ENCODE measurements at regions not wholly inside any gene's neighbourhood (a gene's known extent, or its start where the extent isn't known, plus 50 kb on each side); places are given as distances from the start of the nearest gene placed in this dataset.

- no peak for DNase-seq (ENCODE audit: low read depth, low spot score)
Observed at GRCh38 chr13:90105849-90106496, 1241.5 kb upstream of the MIR17HG start.

DNA sequence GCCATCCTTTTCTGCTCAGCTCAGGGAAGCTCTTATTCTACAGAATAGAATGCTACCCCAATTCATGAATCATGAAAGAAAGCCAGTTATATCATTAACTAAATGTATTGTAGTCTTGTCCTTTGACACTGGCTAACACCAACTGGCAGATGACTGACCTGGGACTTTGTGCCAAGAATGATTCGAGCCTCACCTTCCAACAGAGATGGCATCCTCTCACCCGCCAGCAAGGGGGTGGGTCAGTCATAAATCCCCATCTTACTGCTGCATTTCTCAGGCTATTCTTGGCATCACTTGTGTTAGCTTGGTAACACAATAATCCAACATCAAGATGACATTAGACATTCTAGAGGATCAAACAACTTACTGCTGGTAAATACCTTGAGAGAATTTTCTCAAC, 1239.8 kb upstream of the MIR17HG start:
- no peak for DNase-seq (ENCODE audit: low read depth, low spot score)

GRCh38 chr13:90108547-90108946, 1238.9 kb upstream of the MIR17HG start:
- DNase-seq (ENCODE audit: low read depth, low spot score): no peak

DNA sequence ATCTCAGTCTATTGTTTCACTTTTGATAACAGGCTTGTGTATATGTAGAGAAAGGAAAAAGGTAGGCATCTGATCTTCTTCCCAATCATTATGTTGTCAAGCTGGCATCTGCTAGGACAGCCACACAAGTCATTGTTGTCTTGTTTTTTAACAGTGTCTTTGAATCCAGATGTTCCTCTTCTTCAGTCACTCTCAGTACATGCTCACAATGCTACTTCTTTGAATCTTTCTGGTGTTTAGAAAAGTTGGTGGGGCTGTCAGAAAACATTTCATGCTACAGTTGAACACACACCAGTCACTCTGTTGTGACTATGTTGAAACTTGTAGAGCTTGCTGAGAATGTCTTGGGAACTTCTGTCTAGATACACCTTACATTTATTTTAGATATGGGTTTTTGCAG, 1231.4 kb upstream of the MIR17HG start:
- DNase-seq (ENCODE audit: low read depth, low spot score): no peak

DNA sequence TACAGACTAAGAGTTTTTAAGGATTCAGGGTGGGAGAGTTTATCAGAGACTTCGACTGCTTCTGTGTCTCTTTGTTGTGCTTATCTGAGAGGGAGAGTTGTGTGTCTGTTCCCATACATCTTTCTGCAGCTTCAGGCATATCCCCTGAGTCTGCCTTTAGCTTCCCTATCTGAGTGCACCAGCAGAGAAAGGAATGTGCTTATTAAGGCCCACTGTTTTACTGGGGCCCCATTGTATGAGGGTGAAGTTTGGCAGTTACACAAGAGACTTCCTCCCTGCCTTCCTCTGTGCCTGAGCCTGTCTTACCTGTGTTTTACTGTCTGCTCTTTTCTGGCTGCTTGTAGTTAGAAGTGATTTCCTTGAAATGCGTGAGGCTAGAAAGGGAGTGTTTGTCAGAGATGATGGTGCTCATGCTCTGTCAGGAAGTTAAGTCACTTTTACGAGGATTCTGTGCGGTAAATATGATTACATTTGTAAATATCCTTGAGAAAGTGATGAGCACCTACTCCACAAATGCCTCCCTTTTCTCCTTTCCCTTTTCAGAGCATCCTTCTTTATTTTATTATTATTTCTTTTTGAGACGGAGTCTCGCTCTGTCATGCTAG, 1228.9 kb upstream of the MIR17HG start:
- DNase-seq (ENCODE audit: low read depth, low spot score): no peak

- no peak for DNase-seq (ENCODE audit: low read depth, low spot score)
Observed at GRCh38 chr13:90120026-90120425, 1227.5 kb upstream of the MIR17HG start.

GRCh38 chr13:90121784-90122183, 1225.7 kb upstream of the MIR17HG start:
- no peak for DNase-seq (ENCODE audit: low read depth, low spot score)

GRCh38 chr13:90122531-90122930, 1225.0 kb upstream of the MIR17HG start:
- no peak for DNase-seq (ENCODE audit: low read depth, low spot score)

GRCh38 chr13:90135558-90135957, 1211.9 kb upstream of the MIR17HG start:
- DNase-seq (ENCODE audit: low read depth, low spot score): no peak

DNA sequence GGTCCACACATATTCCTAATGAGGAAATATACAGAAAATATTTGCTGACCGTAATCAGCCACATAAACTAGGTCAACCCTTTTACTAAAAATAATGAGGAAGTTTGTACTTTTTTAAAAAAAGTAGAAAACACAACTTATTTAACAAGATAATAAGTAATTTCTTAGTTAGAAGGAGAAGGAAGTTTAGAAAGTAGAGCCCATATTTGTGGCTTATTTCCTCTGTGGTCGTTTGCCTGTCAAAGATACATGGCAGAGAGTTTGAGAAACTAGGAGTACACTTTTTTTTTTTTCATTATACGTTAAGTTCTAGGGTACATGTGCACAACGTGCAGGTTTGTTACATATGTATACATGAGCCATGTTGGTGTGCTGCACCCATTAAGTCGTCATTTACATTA, 1205.2 kb upstream of the MIR17HG start:
- no peak for DNase-seq (ENCODE audit: low read depth, low spot score)

- no peak for DNase-seq (ENCODE audit: low read depth, low spot score)
Observed at GRCh38 chr13:90154311-90154960, 1193.1 kb upstream of the MIR17HG start.

DNA sequence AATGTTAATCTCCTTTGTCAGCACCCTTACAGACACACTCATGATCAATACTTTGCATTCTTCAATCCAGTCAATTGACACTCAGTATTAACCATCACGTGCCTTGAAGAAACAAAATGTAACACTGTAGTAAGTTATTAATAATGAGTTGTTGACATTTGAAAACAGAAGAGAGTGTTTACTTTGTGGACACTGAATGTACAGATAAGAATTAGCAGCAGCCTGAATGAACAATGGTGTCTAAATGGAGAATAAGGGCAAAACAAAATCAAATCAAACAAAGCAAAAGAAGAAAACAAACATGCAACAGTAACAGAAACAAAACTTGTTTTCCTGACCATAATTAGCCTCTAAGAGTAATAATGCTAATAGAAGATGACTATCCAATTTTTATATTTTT, 1191.1 kb upstream of the MIR17HG start:
- DNase-seq (ENCODE audit: low read depth, low spot score): no peak

- no peak for DNase-seq (ENCODE audit: low read depth, low spot score)
Observed at GRCh38 chr13:90168953-90169352, 1178.5 kb upstream of the MIR17HG start.

DNA sequence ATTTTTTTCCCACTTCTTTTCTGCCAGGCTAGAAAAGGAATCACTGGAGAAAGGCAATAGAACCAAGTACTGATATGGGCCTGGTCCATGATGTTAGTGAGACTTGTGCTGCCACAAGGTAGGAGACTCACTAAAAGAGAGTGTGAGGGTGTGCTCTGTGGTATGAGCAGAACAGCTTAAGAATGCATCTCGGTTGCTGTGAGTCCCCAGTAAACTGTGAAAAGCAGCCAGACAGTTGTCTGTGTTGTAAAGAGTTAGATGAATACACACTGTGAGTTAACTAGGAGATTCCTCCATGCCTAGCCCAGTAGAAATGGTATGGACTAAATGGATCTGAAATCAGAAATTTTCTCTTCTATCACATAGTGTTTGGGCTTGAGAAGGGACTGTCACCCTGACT, 1177.3 kb upstream of the MIR17HG start:
- DNase-seq (ENCODE audit: low read depth, low spot score): no peak

GRCh38 chr13:90171649-90172048, 1175.8 kb upstream of the MIR17HG start:
- no peak for DNase-seq (ENCODE audit: low read depth, low spot score)

DNA sequence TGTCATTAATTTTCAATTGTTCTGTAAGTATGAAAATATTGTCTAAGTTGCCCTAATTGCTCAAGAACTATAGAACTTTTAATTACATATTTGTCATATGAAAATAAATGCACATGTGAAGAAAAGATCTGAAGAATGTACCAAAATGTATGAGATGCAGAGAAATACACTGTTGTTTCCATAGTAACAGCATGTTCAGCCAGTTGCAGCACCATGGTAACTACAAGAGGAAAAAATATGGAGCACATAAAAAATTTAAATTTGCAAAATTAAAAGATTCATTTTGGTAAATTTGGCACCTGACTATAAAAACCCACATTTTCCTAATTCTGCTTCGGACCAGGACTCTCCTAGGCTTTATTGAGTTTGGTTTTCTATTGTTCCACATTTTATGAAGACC, 1170.0 kb upstream of the MIR17HG start:
- no peak for DNase-seq (ENCODE audit: low read depth, low spot score)

DNA sequence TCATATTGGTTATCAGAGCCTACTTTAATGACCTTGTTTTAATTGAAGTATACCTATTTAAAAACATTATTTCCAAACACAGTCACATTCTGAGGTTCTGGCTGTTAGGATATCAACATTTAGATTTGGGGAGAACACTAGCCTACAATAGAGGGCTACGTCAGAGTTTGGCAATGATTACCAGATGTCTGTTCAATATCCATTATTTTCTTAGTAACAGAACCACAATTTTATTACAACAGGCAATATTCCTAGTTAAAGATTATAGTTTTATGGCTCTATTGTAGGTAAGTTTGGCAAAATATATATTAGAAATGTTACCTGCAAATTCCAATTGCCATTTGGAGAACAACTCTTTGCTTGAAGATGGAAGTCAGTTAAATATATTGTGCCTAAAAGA, 1163.1 kb upstream of the MIR17HG start:
- DNase-seq (ENCODE audit: low read depth, low spot score): no peak

DNA sequence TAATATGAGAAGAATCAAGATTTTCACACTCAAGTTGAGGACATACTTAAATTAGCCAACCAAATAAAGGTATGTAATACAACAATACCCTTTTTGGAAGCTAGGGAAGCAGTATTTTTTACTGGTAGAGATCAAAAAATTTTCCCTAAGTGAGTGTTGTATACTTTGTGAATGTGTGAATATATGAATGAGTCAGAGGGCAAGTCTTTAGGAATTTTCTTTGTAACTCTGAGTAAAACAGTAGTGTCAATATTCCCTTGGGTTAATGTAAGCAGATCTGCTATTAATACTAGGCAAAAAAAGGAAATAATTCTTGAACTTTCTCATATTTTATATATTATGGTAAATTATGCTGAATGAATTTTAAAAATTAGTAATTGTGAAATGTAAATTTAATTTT, 1161.8 kb upstream of the MIR17HG start:
- no peak for DNase-seq (ENCODE audit: low read depth, low spot score)

DNA sequence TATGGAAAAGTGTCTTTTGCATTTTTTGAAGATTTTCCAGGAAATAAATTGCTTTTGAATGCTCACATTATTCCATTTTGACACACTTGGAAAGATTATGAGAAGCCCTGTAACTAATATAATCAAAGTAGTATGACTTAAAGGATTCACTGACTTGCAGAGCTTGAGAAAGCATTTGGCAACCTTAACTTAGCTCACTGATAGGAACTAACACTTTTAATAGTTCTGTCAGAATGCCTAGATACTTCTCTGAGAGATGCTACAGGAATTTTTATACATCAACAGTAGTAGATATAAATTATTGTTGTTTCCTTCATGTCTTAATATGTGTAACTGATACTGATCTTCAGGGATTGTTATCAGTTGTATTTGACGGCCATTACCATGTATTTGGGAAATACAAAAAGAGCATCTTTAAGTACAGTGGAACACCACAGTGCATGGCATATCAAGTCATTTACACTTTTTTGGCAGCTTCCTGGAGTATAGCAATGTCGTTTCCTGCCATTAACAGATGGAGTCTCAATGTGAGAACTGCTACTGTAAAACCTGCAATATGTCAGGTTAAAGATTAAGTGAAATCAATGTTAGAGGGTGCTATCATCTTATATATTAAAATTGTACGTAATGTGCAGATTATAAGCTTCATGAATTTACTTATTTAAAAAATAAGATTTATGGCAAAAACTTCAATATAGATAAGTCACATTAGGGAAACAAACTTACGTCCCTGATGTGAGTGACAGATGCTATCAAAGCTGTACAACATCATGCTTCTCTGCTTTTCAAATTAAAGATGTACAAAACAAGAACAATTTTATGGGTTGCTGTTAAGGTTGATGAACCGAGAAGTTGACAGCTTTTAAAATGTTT, 1159.8 kb upstream of the MIR17HG start:
- DNase-seq (ENCODE audit: low read depth, low spot score): no peak

DNA sequence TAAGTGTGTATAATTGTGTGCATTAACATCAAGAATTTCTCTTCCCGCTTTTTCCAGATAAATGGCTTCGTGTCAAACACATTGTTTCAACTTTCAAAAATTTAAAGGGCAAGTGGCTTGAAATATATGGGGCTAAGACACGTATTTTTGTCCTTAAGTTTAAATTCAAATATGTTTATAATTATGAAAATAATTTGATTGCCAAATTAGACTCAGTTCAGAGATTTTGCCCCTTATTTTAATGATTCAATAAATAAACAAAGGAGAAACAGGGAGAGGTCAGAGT, 1159.2 kb upstream of the MIR17HG start:
- DNase-seq (ENCODE audit: low read depth, low spot score): no peak

- no peak for DNase-seq (ENCODE audit: low read depth, low spot score)
Observed at GRCh38 chr13:90197722-90198121, 1149.8 kb upstream of the MIR17HG start.

GRCh38 chr13:90201202-90201601, 1146.3 kb upstream of the MIR17HG start:
- DNase-seq (ENCODE audit: low read depth, low spot score): no peak

All from pulmonary artery endothelial cell (primary cell).